HG03469 (cell line): ENCODE measurements at regions not wholly inside any gene's neighbourhood (a gene's known extent, or its start where the extent isn't known, plus 50 kb on each side); places are given as distances from the start of the nearest gene placed in this dataset.
"Not testable (repeated sequence)": the region's sequence is repeated elsewhere in the genome, so short reads cannot be mapped to it uniquely, and the experiment has no call there.

ENCODE experiments used
- ATAC-seq: cut with Tn5 transposase; IDR thresholded peaks from one replicate; pipeline ENCODE4 v1.9.1; 2021; ENCODE audit warnings: mild to moderate bottlenecking, moderate library complexity, moderate number of reproducible peaks; ENCODE audit not compliant: unreplicated experiment

GRCh38 chr3:124299831-124300230, 307.9 kb upstream of the ROPN1 start:
- ATAC-seq = no peak

- ATAC-seq = no peak
These were observed 308.5 kb upstream of the ROPN1 start for GRCh38 chr3:124300416-124300815.

DNA sequence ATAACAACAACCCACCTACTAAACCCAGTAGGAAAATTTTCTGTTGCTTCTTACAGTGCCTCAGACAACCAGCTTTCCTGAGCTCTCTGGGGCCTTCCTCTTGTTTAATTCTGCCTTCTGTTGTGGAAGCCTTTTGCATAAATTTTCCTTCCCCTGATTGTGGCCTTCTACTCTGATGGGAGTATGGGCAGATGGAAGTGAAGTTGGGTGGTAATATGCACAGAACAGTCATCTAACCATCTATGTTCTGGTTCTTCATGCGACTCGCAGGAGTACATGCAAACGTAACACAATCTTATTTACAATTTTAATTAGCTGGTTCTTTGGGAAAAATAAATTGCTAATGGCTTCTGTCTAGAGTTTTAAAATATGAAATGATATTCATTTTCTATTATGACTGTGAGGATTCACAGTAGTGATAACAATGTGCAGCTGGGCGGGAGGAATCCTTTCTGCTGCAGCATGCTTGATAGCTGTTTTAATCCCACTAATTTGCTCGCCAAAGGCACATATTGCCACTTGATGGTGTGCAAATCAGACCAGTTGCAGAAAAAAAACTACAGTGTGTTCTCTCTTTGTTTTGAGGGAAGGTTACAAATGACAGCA, 311.5 kb upstream of the ROPN1 start:
- ATAC-seq = no peak

- ATAC-seq = no peak
These were observed 314.7 kb upstream of the ROPN1 start for GRCh38 chr3:124306665-124307064.

DNA sequence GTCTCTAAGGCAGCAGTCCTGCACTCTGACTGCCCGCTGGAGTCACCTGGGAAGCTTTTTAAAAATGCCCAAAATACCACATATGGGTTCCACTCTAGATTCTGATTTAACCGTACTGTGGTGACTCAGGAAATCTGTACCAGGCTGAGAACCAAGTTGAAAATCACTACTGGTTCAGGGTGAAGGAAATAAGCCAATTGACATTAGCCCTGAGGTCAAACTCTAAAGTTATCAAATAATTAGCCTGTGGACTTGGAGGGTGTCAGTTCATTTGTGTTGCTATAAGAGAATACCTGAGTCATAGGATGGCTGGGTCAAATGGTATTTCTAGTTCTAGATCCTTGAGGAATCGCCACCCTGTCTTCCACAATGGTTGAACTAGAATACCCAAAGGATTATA, 321.7 kb upstream of the ROPN1 start:
- no peak for ATAC-seq

DNA sequence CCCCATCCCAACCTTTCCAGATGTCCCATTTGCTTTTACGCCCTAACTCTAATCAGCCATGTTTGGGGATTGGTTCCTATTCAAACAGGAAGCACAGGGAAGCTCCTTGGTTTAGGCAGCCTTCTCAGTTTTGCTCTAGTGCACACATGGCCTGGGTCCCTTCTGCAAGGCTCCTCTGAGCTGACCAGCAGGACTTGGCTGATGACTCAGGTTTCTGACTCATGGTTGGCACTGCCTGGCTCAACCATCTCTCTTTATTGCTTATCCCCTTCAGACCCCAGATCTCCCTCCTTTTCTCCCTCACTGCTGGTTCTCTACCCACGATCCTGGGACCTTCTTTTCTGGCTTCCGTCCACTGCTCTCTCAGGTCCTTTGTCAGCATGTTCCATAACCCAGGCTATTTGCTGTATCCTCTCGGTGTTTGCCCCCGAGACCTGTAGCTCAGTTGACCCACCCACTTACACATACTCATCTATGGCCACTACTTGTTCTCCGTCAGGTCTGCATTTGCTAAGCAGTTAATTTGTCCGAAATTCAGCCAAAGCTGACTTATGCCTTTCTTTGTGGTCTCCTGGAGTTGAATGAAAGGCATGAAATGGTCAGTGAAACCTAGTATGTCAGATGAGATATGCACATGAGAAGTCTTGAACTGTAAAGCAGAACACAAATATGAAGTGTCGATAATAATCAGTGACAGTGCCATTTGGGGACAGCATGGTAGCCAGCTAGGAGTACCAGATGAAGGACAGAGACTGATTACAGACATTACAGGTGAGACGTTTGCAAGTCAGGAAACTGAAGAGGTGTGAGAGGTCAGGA, 323.5 kb upstream of the ROPN1 start:
- ATAC-seq = no peak

- ATAC-seq = no peak
These were observed 324.0 kb upstream of the ROPN1 start for GRCh38 chr3:124316034-124316287.

GRCh38 chr3:124318014-124318413, 326.1 kb upstream of the ROPN1 start:
- ATAC-seq = no peak

DNA sequence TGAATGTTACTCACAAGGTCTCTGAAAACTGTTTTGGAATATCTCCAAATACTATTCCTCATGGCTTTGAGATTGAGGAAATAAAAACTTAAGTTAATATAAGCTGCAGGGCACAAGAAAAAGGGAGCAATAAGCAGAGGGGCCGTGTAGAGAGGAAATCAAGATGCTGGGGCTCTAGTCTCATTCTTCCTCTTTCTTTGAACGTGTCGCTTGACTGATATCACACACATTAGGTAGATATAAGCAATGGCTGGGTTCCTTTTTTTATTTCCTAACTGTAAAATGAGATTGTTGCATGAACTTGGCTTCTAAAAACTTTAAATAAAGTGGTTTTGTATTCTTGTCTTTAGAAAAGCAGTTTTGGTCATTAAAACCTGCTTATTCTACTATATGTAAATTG, 326.7 kb upstream of the ROPN1 start:
- no peak for ATAC-seq

- no peak for ATAC-seq
These were observed 329.1 kb upstream of the ROPN1 start for GRCh38 chr3:124320976-124321375.

GRCh38 chr3:124322309-124322880, 330.5 kb upstream of the ROPN1 start:
- ATAC-seq = no peak

DNA sequence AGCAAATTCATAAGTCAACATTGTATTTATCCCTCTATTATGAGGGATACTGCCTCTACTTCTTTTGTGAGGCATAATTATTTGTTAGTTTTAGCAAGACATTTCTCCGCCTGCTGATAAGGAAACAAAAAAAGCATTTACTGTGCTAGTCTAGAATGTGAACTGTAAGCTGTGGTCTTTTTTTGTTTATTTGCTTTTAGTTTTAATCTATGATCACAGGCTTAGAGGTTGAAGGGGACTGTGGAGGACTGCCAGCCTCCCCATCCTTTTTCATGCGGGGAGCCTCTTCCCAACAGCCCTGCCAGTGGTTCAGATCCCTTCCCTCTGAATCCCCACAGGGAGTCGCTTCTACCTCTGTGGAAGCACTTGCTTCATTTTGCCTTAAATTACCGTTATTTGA, 331.0 kb upstream of the ROPN1 start:
- ATAC-seq = no peak

DNA sequence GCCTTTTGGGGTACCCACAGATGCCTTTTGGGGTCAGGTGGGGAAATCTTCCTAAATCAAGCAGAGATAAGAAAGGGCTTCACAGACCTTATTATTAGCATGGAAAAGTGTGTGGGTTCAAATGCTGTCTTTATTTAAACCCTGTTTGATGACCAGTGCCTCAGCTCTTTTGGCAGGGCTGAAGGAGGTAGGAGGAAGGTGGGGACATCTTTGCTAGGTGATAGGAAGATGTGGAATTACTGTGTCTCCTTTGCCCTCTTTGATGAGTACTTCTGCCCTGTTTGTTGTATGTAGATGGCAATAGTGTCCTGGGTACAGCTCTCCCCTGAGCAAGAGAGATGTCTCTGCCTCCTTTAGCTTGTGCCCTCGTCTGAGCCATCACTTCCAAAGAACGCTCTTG, 333.3 kb upstream of the ROPN1 start:
- no peak for ATAC-seq

DNA sequence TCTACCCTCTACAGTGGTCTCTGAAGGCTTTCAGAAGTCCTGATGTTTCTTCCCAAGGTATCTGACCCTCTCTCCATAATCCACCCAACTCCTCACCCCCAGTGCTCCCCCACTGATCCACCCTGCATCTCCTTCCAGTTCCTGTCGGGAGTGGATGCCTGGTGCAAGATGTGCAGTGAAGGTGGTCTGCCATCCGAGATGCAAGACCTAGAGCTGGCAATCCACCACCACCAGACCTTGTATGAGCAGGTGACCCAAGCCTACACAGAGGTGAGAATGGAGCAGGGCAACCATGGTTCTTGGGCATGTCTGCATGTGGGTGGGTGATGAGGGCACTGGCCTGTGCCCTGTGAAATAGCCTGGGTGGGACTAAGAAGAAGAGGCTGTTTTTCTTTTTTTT, 337.8 kb upstream of the ROPN1 start:
- no peak for ATAC-seq

DNA sequence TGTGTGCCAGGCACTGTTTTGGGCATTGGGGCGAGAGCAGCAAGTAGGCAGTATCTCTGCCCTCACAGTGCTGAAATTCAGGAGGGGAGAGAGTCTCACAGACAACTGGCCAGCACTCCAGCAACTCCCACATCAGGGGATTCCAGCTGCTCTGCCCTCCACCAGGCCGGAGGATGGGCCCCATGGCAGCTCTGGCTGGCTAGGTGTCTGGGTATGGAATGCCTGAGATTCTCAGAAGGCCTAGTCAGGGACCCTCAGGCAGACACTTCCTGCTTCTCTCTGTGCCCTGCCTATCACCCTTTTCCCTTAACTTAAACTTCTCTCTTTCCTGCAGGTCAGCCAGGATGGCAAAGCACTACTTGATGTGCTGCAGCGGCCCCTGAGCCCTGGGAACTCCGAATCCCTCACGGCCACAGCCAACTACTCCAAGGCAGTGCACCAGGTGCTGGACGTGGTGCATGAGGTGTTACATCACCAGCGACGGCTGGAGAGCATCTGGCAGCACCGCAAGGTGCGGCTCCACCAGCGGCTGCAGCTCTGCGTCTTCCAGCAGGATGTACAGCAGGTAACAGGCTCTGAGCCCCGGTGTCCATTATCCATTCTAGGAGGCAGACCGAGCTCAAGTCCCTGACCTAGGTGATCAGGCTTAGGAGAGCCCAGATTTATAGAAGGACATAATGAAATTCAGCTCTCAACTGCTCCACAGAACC, 342.2 kb upstream of the ROPN1 start:
- ATAC-seq = no peak

DNA sequence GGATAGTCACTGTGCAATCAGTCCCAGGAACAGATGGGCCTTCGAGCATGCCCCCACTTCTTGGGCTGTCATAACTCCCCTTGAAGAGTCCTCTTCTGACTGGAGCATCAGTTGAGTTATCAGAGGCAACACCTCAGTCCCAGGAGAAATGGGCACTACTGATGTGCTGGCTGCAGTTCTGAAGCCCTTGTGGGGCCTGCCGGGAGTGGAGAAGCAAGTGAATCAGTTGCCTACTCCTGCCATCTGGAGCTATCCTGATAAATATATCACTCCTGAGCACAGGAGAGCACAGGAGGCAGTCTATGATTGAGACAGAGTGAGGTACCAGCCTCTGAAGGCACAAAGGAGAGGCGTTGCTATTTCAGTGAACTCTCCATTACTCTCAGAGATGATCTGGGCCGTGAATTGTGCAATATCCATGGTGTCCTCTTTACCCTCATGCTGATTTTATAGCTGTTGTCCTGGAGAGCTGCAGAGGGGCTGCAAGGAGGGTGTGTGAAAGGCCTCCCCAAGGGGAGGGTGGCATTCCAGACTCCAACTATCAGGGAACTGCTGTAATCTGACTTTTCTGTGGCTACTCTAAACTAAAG, 344.2 kb upstream of the ROPN1 start:
- ATAC-seq = no peak

DNA sequence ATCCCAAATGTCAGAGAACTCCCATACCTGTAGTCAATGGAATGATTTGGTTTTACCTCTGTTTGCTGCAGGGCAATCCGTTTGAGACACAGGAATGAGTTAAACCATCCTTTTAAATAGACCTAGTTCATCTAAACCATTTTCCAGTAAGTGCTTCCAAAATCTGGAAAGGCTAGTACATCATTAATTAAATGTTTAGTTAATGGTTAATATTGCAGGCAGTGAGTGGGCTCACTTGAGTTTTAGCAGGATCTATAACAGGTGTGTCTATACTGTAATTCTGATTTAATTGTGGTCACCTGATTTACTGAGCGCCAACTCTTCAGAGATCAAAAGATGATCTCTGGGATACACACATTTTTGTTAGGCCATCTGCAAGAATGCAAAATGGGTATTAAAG, 353.9 kb upstream of the ROPN1 start:
- ATAC-seq = no peak

- ATAC-seq = no peak
These were observed 354.6 kb upstream of the ROPN1 start for GRCh38 chr3:124346487-124346886.

DNA sequence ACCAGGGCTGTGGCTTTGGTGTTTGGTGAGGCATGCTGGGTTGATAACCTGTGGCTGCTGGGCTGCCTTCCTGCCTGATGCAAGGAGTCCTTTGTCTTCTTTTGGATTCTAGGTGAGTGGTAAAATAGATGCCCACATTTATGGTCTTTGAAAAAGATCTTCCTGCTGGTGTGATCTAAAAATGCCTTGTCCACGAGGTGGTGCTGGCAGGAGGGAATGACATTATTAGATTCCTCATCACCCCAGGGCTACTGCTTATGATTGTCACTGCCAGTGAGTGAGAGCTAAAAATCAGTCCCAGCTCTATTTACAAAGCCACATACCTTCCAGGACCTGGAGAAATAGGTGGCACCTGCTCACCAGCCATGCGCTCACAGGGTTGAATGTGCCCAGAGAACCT, 355.5 kb upstream of the ROPN1 start:
- ATAC-seq = no peak

DNA sequence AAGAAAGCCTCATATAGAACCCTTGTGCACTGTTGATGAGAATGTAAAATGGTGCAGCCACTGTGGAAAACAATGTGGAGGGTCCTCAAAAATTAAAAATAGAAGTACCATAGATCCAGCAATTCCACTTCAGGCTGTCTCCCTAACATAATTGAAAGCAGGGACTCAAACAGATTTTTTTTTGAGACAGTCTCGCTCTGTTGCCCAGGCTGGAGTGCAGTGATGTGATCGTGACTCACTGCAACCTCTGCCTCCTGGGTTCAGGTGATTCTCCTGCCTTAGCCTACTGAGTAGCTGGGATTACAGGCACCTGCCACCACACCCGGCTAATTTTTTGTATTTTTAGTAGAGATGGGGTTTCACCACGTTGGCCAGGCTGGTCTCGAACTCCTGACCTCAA, 356.6 kb upstream of the ROPN1 start:
- not testable (repeated sequence) for ATAC-seq

DNA sequence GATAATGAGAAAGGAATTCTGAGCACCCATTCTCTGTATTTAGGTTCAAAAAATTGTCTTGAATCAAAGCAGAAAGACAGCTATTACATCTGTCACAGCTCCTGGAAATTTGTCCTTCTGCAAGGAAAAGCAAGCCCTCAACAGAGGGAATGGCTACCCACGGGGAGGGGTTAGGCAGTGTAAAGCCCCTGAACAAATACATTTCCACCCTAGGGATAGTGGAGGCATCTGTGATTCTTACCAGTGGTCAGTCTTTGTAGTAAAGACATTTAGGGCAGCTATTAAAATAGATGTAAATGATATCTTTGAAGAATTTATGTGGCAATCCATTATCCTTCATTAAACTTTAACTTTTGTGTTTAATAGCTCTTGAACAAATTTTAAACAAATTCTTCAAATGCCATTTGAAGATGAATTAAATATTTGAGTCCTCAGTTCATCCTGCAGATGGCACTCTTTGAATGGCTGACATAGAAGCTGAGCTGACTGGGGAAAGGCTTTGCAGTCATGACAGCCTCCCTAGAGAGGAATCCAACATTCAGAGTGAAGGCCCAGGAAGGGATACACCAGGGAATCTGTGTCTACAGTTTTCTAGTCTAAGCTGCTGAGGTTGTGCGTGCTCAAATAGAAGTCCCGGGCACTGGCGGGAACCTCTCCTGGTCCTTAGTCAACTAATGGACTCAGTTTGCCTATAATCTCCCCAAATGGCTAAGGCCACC, 359.7 kb upstream of the ROPN1 start:
- no peak for ATAC-seq
